ENCODE measurements at regions not wholly inside any gene's neighbourhood (a gene's known extent, or its start where the extent isn't known, plus 50 kb on each side); places are given as distances from the start of the nearest gene placed in this dataset.
"Not testable (repeated sequence)": the region's sequence is repeated elsewhere in the genome, so short reads cannot be mapped to it uniquely, and the experiment has no call there.

GRCh38 chr18:78827141-78827540, 152.5 kb upstream of the SALL3 start:
- no peak for TF ChIP-seq CTCF (IDR thresholded peaks at IDR 0.05; ENCODE audit: insufficient read depth, low read length)
- no peak overlapping the region for H3K4me3 ChIP-seq (ENCODE audit: low read depth, low read length)
- DNase-seq (ENCODE audit: low read depth), result no peak

- H3K4me3 ChIP-seq (ENCODE audit: low read depth, low read length), result no peak overlapping the region
- TF ChIP-seq CTCF (IDR thresholded peaks at IDR 0.05; ENCODE audit: insufficient read depth, low read length), result no peak
- DNase-seq (ENCODE audit: low read depth), result no peak
These were observed 151.5 kb upstream of the SALL3 start for GRCh38 chr18:78828131-78828530.

GRCh38 chr18:78829026-78829425, 150.6 kb upstream of the SALL3 start:
- not testable (repeated sequence) for H3K4me3 ChIP-seq (ENCODE audit: low read depth, low read length); DNase-seq (ENCODE audit: low read depth)

- no peak overlapping the region for H3K4me3 ChIP-seq (ENCODE audit: low read depth, low read length)
- TF ChIP-seq CTCF (IDR thresholded peaks at IDR 0.05; ENCODE audit: insufficient read depth, low read length), result no peak
- DNase-seq (ENCODE audit: low read depth), result no peak
These were observed 149.5 kb upstream of the SALL3 start for GRCh38 chr18:78830161-78830560.

GRCh38 chr18:78830826-78831225, 148.8 kb upstream of the SALL3 start:
- no peak for TF ChIP-seq CTCF (IDR thresholded peaks at IDR 0.05; ENCODE audit: insufficient read depth, low read length)
- no peak for DNase-seq (ENCODE audit: low read depth)
- H3K4me3 ChIP-seq (ENCODE audit: low read depth, low read length), result no peak overlapping the region

- no peak overlapping the region for H3K4me3 ChIP-seq (ENCODE audit: low read depth, low read length)
- no peak for DNase-seq (ENCODE audit: low read depth)
- no peak for TF ChIP-seq CTCF (IDR thresholded peaks at IDR 0.05; ENCODE audit: insufficient read depth, low read length)
These were observed 148.0 kb upstream of the SALL3 start for GRCh38 chr18:78831603-78832002.

GRCh38 chr18:78833833-78834232, 145.8 kb upstream of the SALL3 start:
- no peak for DNase-seq (ENCODE audit: low read depth)
- TF ChIP-seq CTCF (IDR thresholded peaks at IDR 0.05; ENCODE audit: insufficient read depth, low read length), result no peak
- no peak overlapping the region for H3K4me3 ChIP-seq (ENCODE audit: low read depth, low read length)

Measured in fibroblast of the aortic adventitia (primary cell).